ENCODE measurements at regions not wholly inside any gene's neighbourhood (a gene's known extent, or its start where the extent isn't known, plus 50 kb on each side); places are given as distances from the start of the nearest gene placed in this dataset.

- no peaks in the 10 kb centered on the region for H3K9me3 Mint-ChIP-seq (ENCODE audit: unreplicated experiment)
- no peaks in the 10 kb centered on the region for H3K36me3 Mint-ChIP-seq (ENCODE audit: unreplicated experiment)
- no peak for TF ChIP-seq CTCF (IDR thresholded peaks at IDR 0.05)
- DNase-seq (ENCODE audit: extremely low spot score, unreplicated experiment): no peak
- no peak overlapping the region for H3K27ac Mint-ChIP-seq (ENCODE audit: unreplicated experiment)
- H3K27me3 Mint-ChIP-seq (ENCODE audit: unreplicated experiment): peaks cover 50% of the 10 kb centered on the region
- H3K4me1 Mint-ChIP-seq (ENCODE audit: unreplicated experiment): no peaks in the 10 kb centered on the region
- H3K4me3 Mint-ChIP-seq (ENCODE audit: unreplicated experiment): no peak overlapping the region
Measured at GRCh38 chr5:77832166-77832770, 56.1 kb upstream of the TBCA start.

GRCh38 chr5:77828445-77828844, 52.3 kb upstream of the TBCA start:
- peaks cover 62% of the 10 kb centered on the region for H3K27me3 Mint-ChIP-seq (ENCODE audit: unreplicated experiment)
- no peak for DNase-seq (ENCODE audit: extremely low spot score, unreplicated experiment)
- no peak for TF ChIP-seq CTCF (IDR thresholded peaks at IDR 0.05)
- H3K4me3 Mint-ChIP-seq (ENCODE audit: unreplicated experiment): no peak overlapping the region
- no peaks in the 10 kb centered on the region for H3K36me3 Mint-ChIP-seq (ENCODE audit: unreplicated experiment)
- H3K27ac Mint-ChIP-seq (ENCODE audit: unreplicated experiment): no peak overlapping the region
- no peaks in the 10 kb centered on the region for H3K9me3 Mint-ChIP-seq (ENCODE audit: unreplicated experiment)
- H3K4me1 Mint-ChIP-seq (ENCODE audit: unreplicated experiment): no peaks in the 10 kb centered on the region

All from osteocyte (in vitro differentiated cells).